ENCODE measurements at regions not wholly inside any gene's neighbourhood (a gene's known extent, or its start where the extent isn't known, plus 50 kb on each side); places are given as distances from the start of the nearest gene placed in this dataset.

- peak; percentile 89 for DNase-seq
Measured at GRCh38 chr1:115233598-115233997, 104.5 kb downstream of the NGF start.

- DNase-seq: no peak
Measured at GRCh38 chr1:115230281-115230680, 107.8 kb downstream of the NGF start.

- no peak for DNase-seq
Measured at GRCh38 chr1:115229016-115229415, 109.0 kb downstream of the NGF start.

GRCh38 chr1:115228191-115228590 lies 109.9 kb downstream of the NGF start:
- no peak for DNase-seq

GRCh38 chr1:115227346-115228082 lies 110.5 kb downstream of the NGF start:
- no peak for DNase-seq

GRCh38 chr1:115225993-115226685 lies 111.9 kb downstream of the NGF start:
- DNase-seq: no peak

GRCh38 chr1:115224636-115225035 lies 113.4 kb downstream of the NGF start:
- DNase-seq: no peak

GRCh38 chr1:115222616-115223402 lies 115.2 kb downstream of the NGF start:
- DNase-seq: no peak

- DNase-seq: no peak
Measured at GRCh38 chr1:115220340-115221270, 117.4 kb downstream of the NGF start.

- no peak for DNase-seq
Measured at GRCh38 chr1:115219927-115220326, 118.1 kb downstream of the NGF start.

- DNase-seq: no peak
Measured at GRCh38 chr1:115218699-115219098, 119.3 kb downstream of the NGF start.

GRCh38 chr1:115218034-115218405 lies 120.0 kb downstream of the NGF start:
- DNase-seq: no peak

- DNase-seq: no peak
Measured at GRCh38 chr1:115217150-115218033, 120.7 kb downstream of the NGF start.

- DNase-seq: no peak
Measured at GRCh38 chr1:115215703-115216521, 122.1 kb downstream of the NGF start.

- DNase-seq: no peak
Measured at GRCh38 chr1:115215110-115215509, 122.9 kb downstream of the NGF start.

GRCh38 chr1:115214098-115214497 lies 124.0 kb downstream of the NGF start:
- DNase-seq: no peak

- DNase-seq: no peak
Measured at GRCh38 chr1:115213130-115213529, 123.8 kb upstream of the TSPAN2 start.

- no peak for DNase-seq
Measured at GRCh38 chr1:115211071-115211745, 121.9 kb upstream of the TSPAN2 start.

- DNase-seq: peak; percentile 79
Measured at GRCh38 chr1:115210302-115210711, 121.0 kb upstream of the TSPAN2 start.

GRCh38 chr1:115204513-115204912 lies 115.2 kb upstream of the TSPAN2 start:
- DNase-seq: no peak
